ENCODE measurements at regions not wholly inside any gene's neighbourhood (a gene's known extent, or its start where the extent isn't known, plus 50 kb on each side); places are given as distances from the start of the nearest gene placed in this dataset.

GRCh38 chr13:84683448-84683847 is 801.2 kb upstream of the SLITRK1 start:
- H3K9ac ChIP-seq (ENCODE audit: low read length) = no peak overlapping the region
- FAIRE-seq (no peak), DNase-seq (ENCODE audit: low read depth) (no peak)
- no peak overlapping the region for H3K4me3 Mint-ChIP-seq (ENCODE audit: unreplicated experiment)
- H3K36me3 Mint-ChIP-seq (ENCODE audit: low read depth, unreplicated experiment) = no peaks in the 10 kb centered on the region
- TF ChIP-seq EZH2 (IDR thresholded peaks at IDR 0.05; ENCODE audit: insufficient read depth, low read length) (no peak), CTCF (IDR thresholded peaks at IDR 0.05; ENCODE audit: insufficient read depth, low read depth, low read length) (no peak)
- no peak overlapping the region for H3K4me2 ChIP-seq (ENCODE audit: low read length)
- H4K20me1 ChIP-seq (ENCODE audit: insufficient read depth, low read length) = no peaks in the 10 kb centered on the region
- H3K27me3 ChIP-seq (ENCODE audit: insufficient read depth, low read length) = no peaks in the 10 kb centered on the region
- H3K4me3 ChIP-seq (ENCODE audit: insufficient read depth, low read depth, low read length) = no peak overlapping the region
- H3K27ac Mint-ChIP-seq (ENCODE audit: unreplicated experiment) = no peak overlapping the region
- peaks cover 10% of the 10 kb centered on the region for H3K4me1 Mint-ChIP-seq (ENCODE audit: low read depth, unreplicated experiment)
- H3K27me3 Mint-ChIP-seq (ENCODE audit: low read depth, unreplicated experiment) = peaks cover 2% of the 10 kb centered on the region
- H3K9me3 Mint-ChIP-seq (ENCODE audit: unreplicated experiment) = peaks cover 2% of the 10 kb centered on the region
- H3K36me3 ChIP-seq (ENCODE audit: insufficient read depth, low read length) = no peaks in the 10 kb centered on the region
- no peak overlapping the region for H3K27ac ChIP-seq (ENCODE audit: low read depth, low read length)
- no peaks in the 10 kb centered on the region for H3K4me1 ChIP-seq (ENCODE audit: insufficient read depth, low read length)
- H2AFZ ChIP-seq (ENCODE audit: low read depth, low read length) = no peak overlapping the region
- no peaks in the 10 kb centered on the region for H3K79me2 ChIP-seq (ENCODE audit: insufficient read depth, low read length)
- H3K9me3 ChIP-seq (ENCODE audit: insufficient read depth, low read depth, low read length) = no peaks in the 10 kb centered on the region

GRCh38 chr13:84677836-84678235 is 795.6 kb upstream of the SLITRK1 start:
- Histone ChIP-seq H3K79me2 (ENCODE audit: insufficient read depth, low read length) (no peaks in the 10 kb centered on the region), H2AFZ (ENCODE audit: low read depth, low read length) (no peak overlapping the region), H3K9me3 (ENCODE audit: insufficient read depth, low read depth, low read length) (no peaks in the 10 kb centered on the region), H3K4me3 (ENCODE audit: insufficient read depth, low read depth, low read length) (no peak overlapping the region), H3K36me3 (ENCODE audit: insufficient read depth, low read length) (no peaks in the 10 kb centered on the region), H3K9ac (ENCODE audit: low read length) (no peak overlapping the region), H3K4me1 (ENCODE audit: insufficient read depth, low read length) (no peaks in the 10 kb centered on the region), H4K20me1 (ENCODE audit: insufficient read depth, low read length) (no peaks in the 10 kb centered on the region), H3K4me2 (ENCODE audit: low read length) (no peak overlapping the region), H3K27ac (ENCODE audit: low read depth, low read length) (no peak overlapping the region), H3K27me3 (ENCODE audit: insufficient read depth, low read length) (no peaks in the 10 kb centered on the region)
- no peak overlapping the region for H3K27ac Mint-ChIP-seq (ENCODE audit: unreplicated experiment)
- H3K4me3 Mint-ChIP-seq (ENCODE audit: unreplicated experiment) = no peak overlapping the region
- H3K9me3 Mint-ChIP-seq (ENCODE audit: unreplicated experiment) = no peaks in the 10 kb centered on the region
- DNase-seq (ENCODE audit: low read depth) (no peak), FAIRE-seq (no peak)
- H3K4me1 Mint-ChIP-seq (ENCODE audit: low read depth, unreplicated experiment) = no peaks in the 10 kb centered on the region
- no peaks in the 10 kb centered on the region for H3K27me3 Mint-ChIP-seq (ENCODE audit: low read depth, unreplicated experiment)
- TF ChIP-seq CTCF (IDR thresholded peaks at IDR 0.05; ENCODE audit: insufficient read depth, low read depth, low read length) = no peak
- TF ChIP-seq EZH2 (IDR thresholded peaks at IDR 0.05; ENCODE audit: insufficient read depth, low read length) = no peak
- H3K36me3 Mint-ChIP-seq (ENCODE audit: low read depth, unreplicated experiment) = no peaks in the 10 kb centered on the region

GRCh38 chr13:84672616-84673015 is 790.3 kb upstream of the SLITRK1 start:
- no peaks in the 10 kb centered on the region for H3K27me3 Mint-ChIP-seq (ENCODE audit: low read depth, unreplicated experiment)
- no peaks in the 10 kb centered on the region for H3K9me3 Mint-ChIP-seq (ENCODE audit: unreplicated experiment)
- H3K27ac Mint-ChIP-seq (ENCODE audit: unreplicated experiment) = no peak overlapping the region
- Histone ChIP-seq H3K4me3 (ENCODE audit: insufficient read depth, low read depth, low read length) (no peak overlapping the region), H3K4me2 (ENCODE audit: low read length) (no peak overlapping the region), H3K36me3 (ENCODE audit: insufficient read depth, low read length) (no peaks in the 10 kb centered on the region), H3K9me3 (ENCODE audit: insufficient read depth, low read depth, low read length) (no peaks in the 10 kb centered on the region), H4K20me1 (ENCODE audit: insufficient read depth, low read length) (no peaks in the 10 kb centered on the region), H2AFZ (ENCODE audit: low read depth, low read length) (no peak overlapping the region), H3K4me1 (ENCODE audit: insufficient read depth, low read length) (no peaks in the 10 kb centered on the region), H3K27ac (ENCODE audit: low read depth, low read length) (no peak overlapping the region), H3K79me2 (ENCODE audit: insufficient read depth, low read length) (no peaks in the 10 kb centered on the region), H3K27me3 (ENCODE audit: insufficient read depth, low read length) (no peaks in the 10 kb centered on the region), H3K9ac (ENCODE audit: low read length) (no peak overlapping the region)
- no peaks in the 10 kb centered on the region for H3K36me3 Mint-ChIP-seq (ENCODE audit: low read depth, unreplicated experiment)
- H3K4me1 Mint-ChIP-seq (ENCODE audit: low read depth, unreplicated experiment) = no peaks in the 10 kb centered on the region
- DNase-seq (ENCODE audit: low read depth) = no peak
- FAIRE-seq = no peak
- TF ChIP-seq CTCF (IDR thresholded peaks at IDR 0.05; ENCODE audit: insufficient read depth, low read depth, low read length) = no peak
- TF ChIP-seq EZH2 (IDR thresholded peaks at IDR 0.05; ENCODE audit: insufficient read depth, low read length) = no peak
- no peak overlapping the region for H3K4me3 Mint-ChIP-seq (ENCODE audit: unreplicated experiment)

Data from astrocyte (in vitro differentiated cells and primary cell).